ENCODE measurements at regions not wholly inside any gene's neighbourhood (a gene's known extent, or its start where the extent isn't known, plus 50 kb on each side); places are given as distances from the start of the nearest gene placed in this dataset.
A peak's percentile ranks its signal among the peaks of the same experiment; 100 is the strongest.

DNA sequence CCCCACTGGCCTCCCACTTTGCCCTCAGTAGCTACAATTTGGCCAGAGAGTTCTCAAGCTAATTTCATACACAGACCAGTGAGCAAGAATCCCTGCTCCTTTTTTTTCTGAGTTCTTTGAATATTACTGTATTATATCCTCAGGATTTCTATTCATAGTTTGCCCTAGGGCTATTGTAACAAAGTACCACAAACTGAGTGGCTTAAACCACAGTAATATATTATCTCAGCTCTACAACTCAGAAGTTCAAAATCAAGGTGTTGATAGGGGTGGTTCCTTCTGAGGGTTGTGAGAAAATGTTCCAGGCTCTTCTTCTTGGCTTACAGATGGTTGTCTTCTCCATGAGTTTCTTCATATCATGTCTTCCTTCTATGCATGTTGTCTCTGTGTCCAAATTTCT is 289.4 kb upstream of the ESRRG start:
- TF ChIP-seq, protein P1, sequence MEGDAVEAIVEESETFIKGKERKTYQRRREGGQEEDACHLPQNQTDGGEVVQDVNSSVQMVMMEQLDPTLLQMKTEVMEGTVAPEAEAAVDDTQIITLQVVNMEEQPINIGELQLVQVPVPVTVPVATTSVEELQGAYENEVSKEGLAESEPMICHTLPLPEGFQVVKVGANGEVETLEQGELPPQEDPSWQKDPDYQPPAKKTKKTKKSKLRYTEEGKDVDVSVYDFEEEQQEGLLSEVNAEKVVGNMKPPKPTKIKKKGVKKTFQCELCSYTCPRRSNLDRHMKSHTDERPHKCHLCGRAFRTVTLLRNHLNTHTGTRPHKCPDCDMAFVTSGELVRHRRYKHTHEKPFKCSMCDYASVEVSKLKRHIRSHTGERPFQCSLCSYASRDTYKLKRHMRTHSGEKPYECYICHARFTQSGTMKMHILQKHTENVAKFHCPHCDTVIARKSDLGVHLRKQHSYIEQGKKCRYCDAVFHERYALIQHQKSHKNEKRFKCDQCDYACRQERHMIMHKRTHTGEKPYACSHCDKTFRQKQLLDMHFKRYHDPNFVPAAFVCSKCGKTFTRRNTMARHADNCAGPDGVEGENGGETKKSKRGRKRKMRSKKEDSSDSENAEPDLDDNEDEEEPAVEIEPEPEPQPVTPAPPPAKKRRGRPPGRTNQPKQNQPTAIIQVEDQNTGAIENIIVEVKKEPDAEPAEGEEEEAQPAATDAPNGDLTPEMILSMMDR (IDR thresholded peaks at IDR 0.05), result no peak
- no peak for TF ChIP-seq EP300 (IDR thresholded peaks at IDR 0.05; ENCODE audit: low read depth)
- no peak for TF ChIP-seq POLR2AphosphoS5 (IDR thresholded peaks at IDR 0.05)
- no peak for TF ChIP-seq POLR2A (IDR thresholded peaks at IDR 0.05)
- in situ Hi-C loops (cut with MboI; ENCODE audit: low pct_ligation_motif_present in 1 of 4, low pct_unique_long_range_greater_than_20kb in 1 of 4, low sequenced_read_pairs in 3 of 4) (no loop called here), intact Hi-C loops (cut with DNase I; ENCODE audit: low total_unique reads) (no loop called here)
- no peak overlapping the region for H3K4me3 ChIP-seq
- H3K4me1 ChIP-seq, result no peaks in the 10 kb centered on the region
- H3K36me3 ChIP-seq, result no peaks in the 10 kb centered on the region
- no peak for DNase-seq
- H3K9me3 ChIP-seq, result no peaks in the 10 kb centered on the region
- H3K27me3 ChIP-seq, result no peaks in the 10 kb centered on the region
- no peak overlapping the region for H3K27ac ChIP-seq

- no peak overlapping the region for H3K4me3 ChIP-seq
- TF ChIP-seq, protein P1 (IDR thresholded peaks at IDR 0.05), result no peak
- TF ChIP-seq POLR2A (IDR thresholded peaks at IDR 0.05) (no peak), EP300 (IDR thresholded peaks at IDR 0.05; ENCODE audit: low read depth) (no peak), POLR2AphosphoS5 (IDR thresholded peaks at IDR 0.05) (no peak)
- H3K27me3 ChIP-seq, result no peaks in the 10 kb centered on the region
- no peaks in the 10 kb centered on the region for H3K4me1 ChIP-seq
- intact Hi-C loops (cut with DNase I; ENCODE audit: low total_unique reads), result no loop called here
- H3K9me3 ChIP-seq, result no peaks in the 10 kb centered on the region
- 84% methylated on average over 1 of the region's 1 CpG; no CpG with 5 or more reads in 1 of the 2 donors for WGBS, 2 donors (ENCODE audit: low coverage in 1 of 2)
- no peak for DNase-seq
- no peak overlapping the region for H3K27ac ChIP-seq
- in situ Hi-C loops (cut with MboI; ENCODE audit: low pct_ligation_motif_present in 1 of 4, low pct_unique_long_range_greater_than_20kb in 1 of 4, low sequenced_read_pairs in 3 of 4), result no loop called here
- H3K36me3 ChIP-seq, result no peaks in the 10 kb centered on the region
These were observed 287.9 kb upstream of the ESRRG start for GRCh38 chr1:217011097-217011496.

DNA sequence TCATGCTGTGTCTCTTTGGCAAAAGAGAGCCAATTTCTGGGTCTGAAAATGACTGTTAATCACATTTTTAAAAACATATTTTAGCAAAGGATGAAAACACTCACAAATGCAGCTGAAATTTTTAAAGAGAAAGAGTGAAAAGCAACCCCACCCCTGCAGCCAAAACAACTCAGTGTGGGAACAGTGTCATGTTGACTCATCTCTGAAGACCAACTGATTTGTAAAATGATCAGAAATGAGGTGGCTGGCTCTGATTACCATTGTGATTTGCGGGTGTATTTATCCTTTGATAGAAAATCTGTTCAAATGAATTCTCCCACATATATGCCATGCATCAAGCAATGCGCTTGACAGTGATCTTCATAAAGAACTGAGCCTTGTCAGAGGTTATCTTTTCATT is 287.0 kb upstream of the ESRRG start:
- no peaks in the 10 kb centered on the region for H3K27me3 ChIP-seq
- H3K4me1 ChIP-seq, result no peaks in the 10 kb centered on the region
- no peak overlapping the region for H3K4me3 ChIP-seq
- in situ Hi-C loops (cut with MboI; ENCODE audit: low pct_ligation_motif_present in 1 of 4, low pct_unique_long_range_greater_than_20kb in 1 of 4, low sequenced_read_pairs in 3 of 4) (no loop called here), intact Hi-C loops (cut with DNase I; ENCODE audit: low total_unique reads) (no loop called here)
- no peaks in the 10 kb centered on the region for H3K9me3 ChIP-seq
- TF ChIP-seq POLR2AphosphoS5 (IDR thresholded peaks at IDR 0.05) (no peak), POLR2A (IDR thresholded peaks at IDR 0.05) (no peak), EP300 (IDR thresholded peaks at IDR 0.05; ENCODE audit: low read depth) (no peak)
- TF ChIP-seq, protein P1 (IDR thresholded peaks at IDR 0.05), result no peak
- H3K27ac ChIP-seq, result no peak overlapping the region
- no peak for DNase-seq
- no peaks in the 10 kb centered on the region for H3K36me3 ChIP-seq
- 73 to 75% methylated on average over 2 of the region's 2 CpGs for WGBS, 2 donors (ENCODE audit: low coverage in 1 of 2)

GRCh38 chr1:217009376-217009775 is 286.1 kb upstream of the ESRRG start:
- intact Hi-C loops (cut with DNase I; ENCODE audit: low total_unique reads) (no loop called here), in situ Hi-C loops (cut with MboI; ENCODE audit: low pct_ligation_motif_present in 1 of 4, low pct_unique_long_range_greater_than_20kb in 1 of 4, low sequenced_read_pairs in 3 of 4) (no loop called here)
- H3K4me1 ChIP-seq, result no peaks in the 10 kb centered on the region
- no peak overlapping the region for H3K4me3 ChIP-seq
- H3K27ac ChIP-seq, result no peak overlapping the region
- no peaks in the 10 kb centered on the region for H3K9me3 ChIP-seq
- DNase-seq, result peak; percentile 8
- WGBS, 2 donors (ENCODE audit: low coverage in 1 of 2), result 16 to 29% methylated on average over 1 of the region's 1 CpG
- H3K36me3 ChIP-seq, result no peaks in the 10 kb centered on the region
- H3K27me3 ChIP-seq, result no peaks in the 10 kb centered on the region
- TF ChIP-seq EP300 (IDR thresholded peaks at IDR 0.05; ENCODE audit: low read depth), result no peak
- TF ChIP-seq, protein P1 (IDR thresholded peaks at IDR 0.05), result peak in 1 of 5 experiments; percentile 11
